IMR-90 (cell line): ENCODE measurements at regions not wholly inside any gene's neighbourhood (a gene's known extent, or its start where the extent isn't known, plus 50 kb on each side); places are given as distances from the start of the nearest gene placed in this dataset.

Source experiments
- ATAC-seq: fragments of 200-7000 bp; cut with Tn5 transposase; 2 replicates; pipeline ENCODE4 v1.9.1; 2020; ENCODE audit warnings: low read depth, mild to moderate bottlenecking, moderate library complexity
- BruUV-seq: library from RNA; stranded (reverse); fragments of 400-500 nt; replicated peaks from 2 replicates; lab custom pipeline; 2021; lab: Mats Ljungman, UMichigan
- CTCF ChIA-PET: fragments of 300-600 bp; formaldehyde crosslinking; extraction: SDS; loops from one replicate; lab custom pipeline; 2021; ENCODE audit warnings: antibody characterized with exemption; lab: Yijun Ruan, JAX
- POLR2A ChIA-PET: fragments of 300-600 bp; sonication (Branson Sonifier 250); formaldehyde crosslinking; loops from one replicate; lab custom pipeline; 2022; ENCODE audit warnings: antibody characterized with exemption; ENCODE audit not compliant: unreplicated experiment; lab: Charles Lee
- DNase-seq: peaks from one replicate; pipeline ENCODE4 v3.0.0; 2013
- H2AFZ ChIP-seq: replicated peaks from 2 replicates; pipeline ENCODE3; 2013; ENCODE audit warnings: low read length, mild to moderate bottlenecking; ENCODE audit not compliant: poor library complexity
- H2AK5ac ChIP-seq: 2 replicates; pipeline ENCODE4 v1.6.1; 2013; ENCODE audit warnings: low read depth, low read length, inconsistent platforms
- H2AK9ac ChIP-seq: replicated peaks from 2 replicates; pipeline ENCODE3; 2013; ENCODE audit warnings: mild to moderate bottlenecking, low read depth, low read length, moderate library complexity; ENCODE audit not compliant: poor library complexity
- H2BK120ac ChIP-seq: 2 replicates; pipeline ENCODE4 v1.6.1; 2013; ENCODE audit warnings: low read depth, low read length, inconsistent platforms
- H2BK15ac ChIP-seq: 3 replicates; pipeline ENCODE4 v1.6.1; 2013; ENCODE audit warnings: low read depth, low read length, inconsistent platforms
- H2BK20ac ChIP-seq: 2 replicates; pipeline ENCODE4 v1.6.1; 2013; ENCODE audit warnings: low read depth, mild to moderate bottlenecking, inconsistent platforms, low read length, moderate library complexity
- H2BK5ac ChIP-seq: 2 replicates; pipeline ENCODE4 v1.6.1; 2013; ENCODE audit warnings: mild to moderate bottlenecking, low read depth, low read length, inconsistent platforms; ENCODE audit not compliant: poor library complexity, severe bottlenecking
- H3K14ac ChIP-seq: replicated peaks from 2 replicates; pipeline ENCODE4 v1.6.1; 2013; ENCODE audit warnings: low read depth, low read length, inconsistent platforms
- H3K18ac ChIP-seq: 2 replicates; pipeline ENCODE4 v1.6.1; 2013; ENCODE audit warnings: low read depth, low read length, control low read depth
- H3K23ac ChIP-seq: 2 replicates; pipeline ENCODE4 v1.6.1; 2013; ENCODE audit warnings: low read depth, low read length, inconsistent platforms
- H3K27ac ChIP-seq: 2 replicates; pipeline ENCODE4 v1.5.1; 2013; ENCODE audit warnings: mild to moderate bottlenecking, control low read depth, low read length; ENCODE audit not compliant: insufficient read depth
- H3K27me3 ChIP-seq: 2 replicates; pipeline ENCODE4 v1.6.1; 2013; ENCODE audit warnings: low read length; ENCODE audit not compliant: control insufficient read depth, insufficient read depth
- H3K36me3 ChIP-seq: 2 replicates; pipeline ENCODE4 v1.6.1; 2013; ENCODE audit warnings: low read length, mixed read lengths; ENCODE audit not compliant: control insufficient read depth, insufficient read depth
- H3K4ac ChIP-seq: 2 replicates; pipeline ENCODE4 v1.6.1; 2013; ENCODE audit warnings: low read depth, low read length, inconsistent platforms
- H3K4me1 ChIP-seq: 2 replicates; pipeline ENCODE4 v1.6.1; 2013; ENCODE audit warnings: low read length, mixed read lengths; ENCODE audit not compliant: control insufficient read depth, insufficient read depth
- H3K4me2 ChIP-seq: 2 replicates; pipeline ENCODE4 v1.6.1; 2013; ENCODE audit warnings: low read depth, mild to moderate bottlenecking, control low read depth, low read length, moderate library complexity
- H3K4me3 ChIP-seq: 2 replicates; pipeline ENCODE4 v1.5.1; 2013; ENCODE audit warnings: low read depth, mild to moderate bottlenecking, control low read depth, low read length, moderate library complexity; ENCODE audit not compliant: insufficient read depth
- H3K56ac ChIP-seq: 2 replicates; pipeline ENCODE4 v1.6.1; 2013; ENCODE audit warnings: low read length, inconsistent platforms; ENCODE audit not compliant: insufficient read depth; ENCODE audit errors: extremely low read depth
- H3K79me1 ChIP-seq, 2 experiments: 2 replicates each; pipeline ENCODE4 v1.6.1; 2013; ENCODE audit warnings: low read length in 2 of 2, inconsistent platforms in 1 of 2, low read depth in 1 of 2
- H3K9ac ChIP-seq: 2 replicates; pipeline ENCODE4 v1.6.1; 2013; ENCODE audit warnings: low read depth, low read length, control low read depth
- H3K9me1 ChIP-seq: 2 replicates; pipeline ENCODE4 v1.6.1; 2013; ENCODE audit warnings: low read length, inconsistent platforms; ENCODE audit not compliant: insufficient read depth
- H3K9me3 ChIP-seq: 2 replicates; pipeline ENCODE4 v1.6.1; 2013; ENCODE audit warnings: low read length; ENCODE audit not compliant: control insufficient read depth, insufficient read depth
- H4K20me1 ChIP-seq: 2 replicates; pipeline ENCODE4 v1.6.1; 2013; ENCODE audit warnings: low read length, inconsistent platforms; ENCODE audit not compliant: insufficient read depth
- H4K5ac ChIP-seq: 2 replicates; pipeline ENCODE4 v1.6.1; 2013; ENCODE audit warnings: mild to moderate bottlenecking, low read depth, low read length, control low read depth
- H4K8ac ChIP-seq, 2 experiments: 2 replicates each; pipeline ENCODE4 v1.6.1; 2013; ENCODE audit warnings: low read depth in 2 of 2, low read length in 2 of 2, control low read depth in 1 of 2, inconsistent platforms in 1 of 2
- H4K91ac ChIP-seq: 2 replicates; pipeline ENCODE4 v1.6.1; 2013; ENCODE audit warnings: low read depth, low read length, inconsistent platforms; ENCODE audit not compliant: insufficient read depth
- BHLHE40 ChIP-seq: fragments of 150-350 bp; IDR thresholded peaks from 2 replicates; pipeline ENCODE4 v1.6.1; 2016; ENCODE audit warnings: mild to moderate bottlenecking, low read depth, low read length
- CEBPB ChIP-seq: IDR thresholded peaks from 2 replicates; pipeline ENCODE4 v1.6.1; 2012; ENCODE audit warnings: low read depth, low read length, improper control_type of control experiment
- CHD1 ChIP-seq: IDR thresholded peaks from 2 replicates; pipeline ENCODE4 v1.6.1; 2012; ENCODE audit warnings: low read depth, low read length, improper control_type of control experiment
- FOS ChIP-seq: fragments of 150-350 bp; IDR thresholded peaks from 2 replicates; pipeline ENCODE4 v1.6.1; 2016; ENCODE audit warnings: low read depth, low read length
- MAFK ChIP-seq: IDR thresholded peaks from 2 replicates; pipeline ENCODE4 v1.6.1; 2012; ENCODE audit warnings: low read depth, low read length, improper control_type of control experiment
- MAZ ChIP-seq: IDR thresholded peaks from 2 replicates; pipeline ENCODE4 v1.6.1; 2012; ENCODE audit warnings: low read depth, mild to moderate bottlenecking, low read length, improper control_type of control experiment, moderate library complexity, borderline replicate concordance
- MXI1 ChIP-seq: IDR thresholded peaks from 2 replicates; pipeline ENCODE4 v1.6.1; 2012; ENCODE audit warnings: low read depth, mild to moderate bottlenecking, low read length, moderate library complexity, borderline replicate concordance
- NFE2L2 ChIP-seq: fragments of 150-350 bp; IDR thresholded peaks from 2 replicates; pipeline ENCODE4 v1.6.1; 2016; ENCODE audit warnings: low read depth, mild to moderate bottlenecking, low read length
- POLR2A ChIP-seq: IDR thresholded peaks from 2 replicates; pipeline ENCODE4 v1.6.1; 2012; ENCODE audit warnings: mild to moderate bottlenecking, low read depth, low read length
- RAD21 ChIP-seq: IDR thresholded peaks from 2 replicates; pipeline ENCODE4 v1.6.1; 2012; ENCODE audit warnings: low read length, improper control_type of control experiment
- RCOR1 ChIP-seq: IDR thresholded peaks from 2 replicates; pipeline ENCODE4 v1.6.1; 2012; ENCODE audit warnings: mild to moderate bottlenecking, low read length, improper control_type of control experiment; ENCODE audit not compliant: insufficient replicate concordance
- RFX5 ChIP-seq: IDR thresholded peaks from 2 replicates; pipeline ENCODE4 v1.8.0; 2012; ENCODE audit warnings: low read depth, mild to moderate bottlenecking, low read length, moderate library complexity
- SMC3 ChIP-seq: fragments of 150-350 bp; IDR thresholded peaks from 2 replicates; pipeline ENCODE4 v1.6.1; 2016; ENCODE audit warnings: low read depth, mild to moderate bottlenecking, antibody characterized with exemption, low read length, moderate library complexity
- WGBS, 2 experiments: methylation state at CpG; one replicate each; pipeline versions ENCODE4 v1.1.5 to v1.1.7; 2013; ENCODE audit warnings: missing lambda C conversion rate in 2 of 2; ENCODE audit not compliant: insufficient read length in 1 of 2; ENCODE audit errors: extremely low coverage in 2 of 2; 5-methylcytosine and 5-hydroxymethylcytosine counted together
- dilution Hi-C: fragments of 300-500 bp; cut with HindIII; formaldehyde crosslinking; loops from one replicate; pipeline ENCODE4 v1.14.3; 2018; ENCODE audit warnings: low sequenced_read_pairs; ENCODE audit not compliant: unreplicated experiment
- in situ Hi-C: fragments of 300-500 bp; cut with MboI; formaldehyde crosslinking; loops from 3 replicates; pipeline ENCODE4 v1.14.3; 2019; ENCODE audit warnings: low sequenced_read_pairs, inconsistent platforms, mixed read lengths
- intact Hi-C: fragments of 100-400 bp; cut with micrococcal nuclease; formaldehyde crosslinking; loops from 2 replicates; pipeline ENCODE4 v1.10.0; 2022
- TF ChIP-seq, protein P1 (sequence below): conservative IDR thresholded peaks from 2 replicates; pipeline ENCODE4 v1.5.1; 2012; ENCODE audit warnings: mild to moderate bottlenecking, low read depth, low read length, improper control_type of control experiment
- TF ChIP-seq, protein P2 (sequence below): fragments of 150-350 bp; IDR thresholded peaks from 2 replicates; pipeline ENCODE4 v1.6.1; 2016; ENCODE audit warnings: low read depth, mild to moderate bottlenecking, low read length, moderate library complexity, borderline replicate concordance
- TF ChIP-seq, protein P3 (sequence below): fragments of 150-350 bp; IDR thresholded peaks from 2 replicates; pipeline ENCODE4 v1.6.1; 2017; ENCODE audit warnings: mild to moderate bottlenecking, antibody characterized with exemption, low read length, low read depth

DNA sequence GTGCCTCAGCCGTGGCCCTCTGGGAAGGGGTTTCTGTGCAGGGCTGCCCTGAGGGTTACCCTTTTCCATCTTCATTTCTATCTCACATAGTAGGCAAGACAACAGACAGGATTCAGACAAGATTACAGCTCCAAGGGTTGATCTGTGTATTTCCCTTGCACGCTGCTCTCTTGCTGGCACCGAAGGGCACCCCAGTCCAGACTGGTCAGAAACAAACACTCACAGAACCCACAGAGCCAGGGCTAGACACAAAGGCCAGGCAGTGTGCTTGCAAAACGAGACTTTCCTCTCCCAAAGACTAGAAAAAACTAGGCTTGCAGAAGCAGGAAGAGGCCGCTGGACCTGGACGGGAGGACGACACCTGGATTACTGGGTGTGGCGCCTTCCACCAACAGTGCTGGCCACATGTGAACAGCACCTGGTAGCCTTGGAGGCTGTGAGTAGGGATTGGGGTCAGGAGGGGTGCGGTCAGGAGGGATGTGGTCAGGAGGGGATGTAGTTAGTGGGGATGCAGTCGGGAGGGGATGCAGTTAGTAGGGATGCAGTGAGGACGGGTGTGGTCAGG is 96.8 kb downstream of the BDH1 start:
- Histone ChIP-seq H4K20me1 (no peaks in the 10 kb centered on the region), H3K4me2 (no peak overlapping the region), H2BK120ac (no peak overlapping the region), H3K79me1 (no peaks in the 10 kb centered on the region), H3K9ac (no peak overlapping the region), H4K8ac (no peak overlapping the region), H3K27me3 (peaks cover 4% of the 10 kb centered on the region; the same call in 1 of the 2 replicates), H2BK5ac (no peak overlapping the region), H3K27ac (no peak overlapping the region), H3K4me1 (peaks cover 7% of the 10 kb centered on the region), H3K9me1 (peaks cover 8% of the 10 kb centered on the region), H3K23ac (no peak overlapping the region), H3K4me3 (no peak overlapping the region), H3K9me3 (no peaks in the 10 kb centered on the region), H2BK20ac (no peak overlapping the region), H3K4ac (no peak overlapping the region), H4K91ac (no peak overlapping the region), H2AK5ac (0 out of 2 replicates have a peak overlapping the region, but pooled peaks have one; percentile 15), H3K36me3 (no peaks in the 10 kb centered on the region), H3K56ac (no peak overlapping the region), H2BK15ac (no peak overlapping the region), H3K14ac (no peak overlapping the region), H2AFZ (no peak overlapping the region), H3K18ac (no peak overlapping the region), H2AK9ac (no peak overlapping the region), H4K5ac (no peak overlapping the region)
- no peak for TF ChIP-seq NFE2L2
- TF ChIP-seq MAFK, result no peak
- TF ChIP-seq, protein P1, sequence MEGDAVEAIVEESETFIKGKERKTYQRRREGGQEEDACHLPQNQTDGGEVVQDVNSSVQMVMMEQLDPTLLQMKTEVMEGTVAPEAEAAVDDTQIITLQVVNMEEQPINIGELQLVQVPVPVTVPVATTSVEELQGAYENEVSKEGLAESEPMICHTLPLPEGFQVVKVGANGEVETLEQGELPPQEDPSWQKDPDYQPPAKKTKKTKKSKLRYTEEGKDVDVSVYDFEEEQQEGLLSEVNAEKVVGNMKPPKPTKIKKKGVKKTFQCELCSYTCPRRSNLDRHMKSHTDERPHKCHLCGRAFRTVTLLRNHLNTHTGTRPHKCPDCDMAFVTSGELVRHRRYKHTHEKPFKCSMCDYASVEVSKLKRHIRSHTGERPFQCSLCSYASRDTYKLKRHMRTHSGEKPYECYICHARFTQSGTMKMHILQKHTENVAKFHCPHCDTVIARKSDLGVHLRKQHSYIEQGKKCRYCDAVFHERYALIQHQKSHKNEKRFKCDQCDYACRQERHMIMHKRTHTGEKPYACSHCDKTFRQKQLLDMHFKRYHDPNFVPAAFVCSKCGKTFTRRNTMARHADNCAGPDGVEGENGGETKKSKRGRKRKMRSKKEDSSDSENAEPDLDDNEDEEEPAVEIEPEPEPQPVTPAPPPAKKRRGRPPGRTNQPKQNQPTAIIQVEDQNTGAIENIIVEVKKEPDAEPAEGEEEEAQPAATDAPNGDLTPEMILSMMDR, result no peak
- TF ChIP-seq, protein P2, sequence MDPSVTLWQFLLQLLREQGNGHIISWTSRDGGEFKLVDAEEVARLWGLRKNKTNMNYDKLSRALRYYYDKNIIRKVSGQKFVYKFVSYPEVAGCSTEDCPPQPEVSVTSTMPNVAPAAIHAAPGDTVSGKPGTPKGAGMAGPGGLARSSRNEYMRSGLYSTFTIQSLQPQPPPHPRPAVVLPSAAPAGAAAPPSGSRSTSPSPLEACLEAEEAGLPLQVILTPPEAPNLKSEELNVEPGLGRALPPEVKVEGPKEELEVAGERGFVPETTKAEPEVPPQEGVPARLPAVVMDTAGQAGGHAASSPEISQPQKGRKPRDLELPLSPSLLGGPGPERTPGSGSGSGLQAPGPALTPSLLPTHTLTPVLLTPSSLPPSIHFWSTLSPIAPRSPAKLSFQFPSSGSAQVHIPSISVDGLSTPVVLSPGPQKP, result no peak
- no peak for TF ChIP-seq MAZ
- TF ChIP-seq CEBPB, result no peak
- TF ChIP-seq, protein P3, sequence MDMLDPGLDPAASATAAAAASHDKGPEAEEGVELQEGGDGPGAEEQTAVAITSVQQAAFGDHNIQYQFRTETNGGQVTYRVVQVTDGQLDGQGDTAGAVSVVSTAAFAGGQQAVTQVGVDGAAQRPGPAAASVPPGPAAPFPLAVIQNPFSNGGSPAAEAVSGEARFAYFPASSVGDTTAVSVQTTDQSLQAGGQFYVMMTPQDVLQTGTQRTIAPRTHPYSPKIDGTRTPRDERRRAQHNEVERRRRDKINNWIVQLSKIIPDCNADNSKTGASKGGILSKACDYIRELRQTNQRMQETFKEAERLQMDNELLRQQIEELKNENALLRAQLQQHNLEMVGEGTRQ, result no peak
- TF ChIP-seq SMC3, result no peak
- no peak for TF ChIP-seq POLR2A
- TF ChIP-seq RAD21, result no peak
- no peak for TF ChIP-seq MXI1
- no peak for TF ChIP-seq FOS
- TF ChIP-seq RCOR1, result no peak
- no peak for TF ChIP-seq BHLHE40
- no peak for TF ChIP-seq RFX5
- no peak for TF ChIP-seq CHD1
- intact Hi-C loops (no loop called here), dilution Hi-C loops (no loop called here), in situ Hi-C loops (no loop called here)
- ChIA-PET POLR2A (no interaction called here), CTCF (no interaction called here)
- 89% methylated on average over 5 of the region's 11 CpGs; no CpG with 5 or more reads in 1 of the 2 experiments for WGBS, 2 experiments
- ATAC-seq, result no peak
- BruUV-seq, result no TSS peak
- no peak for DNase-seq
